H9 (cell line): ENCODE measurements at regions not wholly inside any gene's neighbourhood (a gene's known extent, or its start where the extent isn't known, plus 50 kb on each side); places are given as distances from the start of the nearest gene placed in this dataset.

ENCODE experiments used
- DNase-seq: peaks from one replicate; pipeline ENCODE4 v3.0.0-alpha.2; 2017
- H2AFZ ChIP-seq: one replicate; pipeline ENCODE4 v1.6.1; 2013; ENCODE audit warnings: mild to moderate bottlenecking, low read length, control low read depth, moderate library complexity
- H2AK5ac ChIP-seq: 2 replicates; pipeline ENCODE4 v1.6.1; 2013; ENCODE audit warnings: low read length, control low read depth, mixed read lengths; ENCODE audit not compliant: insufficient read length
- H2BK120ac ChIP-seq: one replicate; pipeline ENCODE4 v1.6.1; 2013; ENCODE audit warnings: low read depth, mild to moderate bottlenecking, low read length, control low read depth, inconsistent platforms; ENCODE audit not compliant: poor library complexity, severe bottlenecking
- H2BK12ac ChIP-seq: 2 replicates; pipeline ENCODE4 v1.6.1; 2013; ENCODE audit warnings: low read length, control low read depth, mixed read lengths, low read depth; ENCODE audit not compliant: insufficient read length
- H2BK15ac ChIP-seq: 2 replicates; pipeline ENCODE4 v1.6.1; 2013; ENCODE audit warnings: low read depth, low read length, control low read depth
- H2BK20ac ChIP-seq: one replicate; pipeline ENCODE4 v1.6.1; 2013; ENCODE audit warnings: low read depth, mild to moderate bottlenecking, low read length, control low read depth, inconsistent platforms; ENCODE audit not compliant: poor library complexity, severe bottlenecking
- H2BK5ac ChIP-seq: 2 replicates; pipeline ENCODE4 v1.6.1; 2013; ENCODE audit warnings: low read length, control low read depth, mixed read lengths; ENCODE audit not compliant: insufficient read length
- H3K14ac ChIP-seq: 2 replicates; pipeline ENCODE4 v1.6.1; 2013; ENCODE audit warnings: low read length, control low read depth; ENCODE audit not compliant: insufficient read depth
- H3K18ac ChIP-seq: 2 replicates; pipeline ENCODE4 v1.6.1; 2013; ENCODE audit warnings: low read depth, mild to moderate bottlenecking, mixed read lengths, low read length, control low read depth; ENCODE audit not compliant: insufficient read length
- H3K23ac ChIP-seq: 2 replicates; pipeline ENCODE4 v1.6.1; 2013; ENCODE audit warnings: low read length, control low read depth, mixed read lengths, low read depth; ENCODE audit not compliant: insufficient read length
- H3K23me2 ChIP-seq: 2 replicates; pipeline ENCODE4 v1.6.1; 2013; ENCODE audit warnings: low read depth, mild to moderate bottlenecking, mixed read lengths, low read length, control low read depth; ENCODE audit not compliant: insufficient read length, poor library complexity, severe bottlenecking
- H3K27ac ChIP-seq: 2 replicates; pipeline ENCODE4 v1.5.1; 2013; ENCODE audit warnings: low read length, control low read depth, mixed read lengths, low read depth; ENCODE audit not compliant: insufficient read length
- H3K27me3 ChIP-seq: 2 replicates; pipeline ENCODE4 v1.6.1; 2013; ENCODE audit warnings: low read length, control low read depth, inconsistent platforms; ENCODE audit not compliant: insufficient read depth
- H3K4ac ChIP-seq: 2 replicates; pipeline ENCODE4 v1.6.1; 2013; ENCODE audit warnings: low read depth, mild to moderate bottlenecking, control low read depth, inconsistent platforms, low read length, moderate library complexity
- H3K4me1 ChIP-seq: 2 replicates; pipeline ENCODE4 v1.6.1; 2013; ENCODE audit warnings: low read length, control low read depth, inconsistent platforms; ENCODE audit not compliant: insufficient read depth
- H3K4me2 ChIP-seq: 2 replicates; pipeline ENCODE4 v1.6.1; 2013; ENCODE audit warnings: low read length, control low read depth, mixed read lengths; ENCODE audit not compliant: insufficient read length, insufficient read depth
- H3K56ac ChIP-seq: 2 replicates; pipeline ENCODE4 v1.6.1; 2013; ENCODE audit warnings: low read depth, mild to moderate bottlenecking, mixed read lengths, low read length, control low read depth; ENCODE audit not compliant: insufficient read length
- H3K79me1 ChIP-seq: 2 replicates; pipeline ENCODE4 v1.6.1; 2013; ENCODE audit warnings: low read depth, mild to moderate bottlenecking, moderate library complexity, low read length, control low read depth, inconsistent platforms; ENCODE audit not compliant: insufficient read depth, poor library complexity, severe bottlenecking
- H3K79me2 ChIP-seq: 2 replicates; pipeline ENCODE4 v1.6.1; 2013; ENCODE audit warnings: low read length, control low read depth, inconsistent platforms; ENCODE audit not compliant: insufficient read depth
- H3K9ac ChIP-seq: 2 replicates; pipeline ENCODE4 v1.6.1; 2013; ENCODE audit warnings: low read length, control low read depth, mixed read lengths; ENCODE audit not compliant: insufficient read length; ENCODE audit errors: extremely low read depth
- H3K9me3 ChIP-seq: one replicate; pipeline ENCODE4 v1.6.1; 2013; ENCODE audit warnings: low read depth, low read length, inconsistent platforms; ENCODE audit not compliant: control insufficient read depth
- H3T11ph ChIP-seq: one replicate; pipeline ENCODE4 v1.6.1; 2013; ENCODE audit warnings: mild to moderate bottlenecking, low read length, control low read depth, inconsistent platforms
- H4K20me1 ChIP-seq: one replicate; pipeline ENCODE4 v1.6.1; 2013; ENCODE audit not compliant: control insufficient read depth, insufficient read length, insufficient read depth
- H4K5ac ChIP-seq: 2 replicates; pipeline ENCODE4 v1.6.1; 2013; ENCODE audit warnings: low read depth, mild to moderate bottlenecking, mixed read lengths, low read length, control low read depth; ENCODE audit not compliant: insufficient read length
- H4K8ac ChIP-seq: replicated peaks from 2 replicates; pipeline ENCODE4 v1.6.1; 2013; ENCODE audit warnings: low read length, control low read depth, mixed read lengths, low read depth; ENCODE audit not compliant: insufficient read length
- H4K91ac ChIP-seq: 2 replicates; pipeline ENCODE4 v1.6.1; 2013; ENCODE audit warnings: low read depth, mild to moderate bottlenecking, moderate library complexity, mixed read lengths, low read length, control low read depth; ENCODE audit not compliant: insufficient read length
- H3K27ac Mint-ChIP-seq, 3 experiments: 2 replicates in 2 of 3; 3 replicates in 1 of 3; pipeline ENCODE4 v1.8.0; 2020 to 2021; ENCODE audit warnings: mixed read lengths in 3 of 3, mild to moderate bottlenecking in 1 of 3, moderate library complexity in 1 of 3
- H3K27me3 Mint-ChIP-seq: 2 replicates; pipeline ENCODE4 v1.8.0; 2021; ENCODE audit warnings: low read depth, mild to moderate bottlenecking, moderate library complexity, mixed read lengths
- H3K36me3 Mint-ChIP-seq, 3 experiments: 2 replicates in 2 of 3; 3 replicates in 1 of 3; pipeline ENCODE4 v1.8.0; 2020 to 2021; ENCODE audit warnings: low read depth in 3 of 3, mixed read lengths in 3 of 3; ENCODE audit not compliant: insufficient read depth in 1 of 3
- H3K4me1 Mint-ChIP-seq, 2 experiments: 2 replicates each; pipeline ENCODE4 v1.8.0; 2020; ENCODE audit warnings: mixed read lengths in 2 of 2
- H3K4me3 Mint-ChIP-seq, 2 experiments: 2 replicates in 1 of 2; 3 replicates in 1 of 2; pipeline ENCODE4 v1.8.0; 2020 to 2021; ENCODE audit warnings: mild to moderate bottlenecking in 2 of 2, mixed read lengths in 2 of 2, moderate library complexity in 1 of 2
- H3K9me3 Mint-ChIP-seq, 2 experiments: 2 replicates in 1 of 2; 3 replicates in 1 of 2; pipeline ENCODE4 v1.8.0; 2020; ENCODE audit warnings: mild to moderate bottlenecking in 2 of 2, mixed read lengths in 2 of 2, moderate library complexity in 1 of 2
- CTCF ChIP-seq: fragments of 200-600 bp; sonication (generic); conservative IDR thresholded peaks from 3 replicates; pipeline ENCODE4 v1.8.0; 2021; ENCODE audit warnings: antibody characterized with exemption, mild to moderate bottlenecking
- WGBS: extraction: QIAGEN DNeasy Blood & Tissue Kit; methylation state at CpG from one replicate; pipeline ENCODE4 v1.1.7; 2013; ENCODE audit warnings: missing lambda C conversion rate, low lambda C conversion rate, mixed read lengths; ENCODE audit not compliant: insufficient read length; ENCODE audit errors: extremely low coverage; 5-methylcytosine and 5-hydroxymethylcytosine counted together

- Histone ChIP-seq H3K18ac (no peak overlapping the region), H3K9me3 (no peaks in the 10 kb centered on the region), H2AK5ac (no peak overlapping the region), H3K4me1 (no peaks in the 10 kb centered on the region), H3K27ac (no peak overlapping the region), H2BK120ac (no peak overlapping the region), H4K8ac (no peak overlapping the region), H3K56ac (no peak overlapping the region), H4K20me1 (no peaks in the 10 kb centered on the region), H2BK20ac (no peak overlapping the region), H3K79me2 (no peaks in the 10 kb centered on the region), H3K23ac (no peak overlapping the region), H3K14ac (no peak overlapping the region), H3K23me2 (no peaks in the 10 kb centered on the region), H3K27me3 (no peaks in the 10 kb centered on the region), H4K91ac (no peak overlapping the region), H3K9ac (no peak overlapping the region), H3T11ph (no peak overlapping the region), H3K4me2 (no peak overlapping the region), H3K79me1 (no peaks in the 10 kb centered on the region), H2AFZ (no peak overlapping the region), H2BK15ac (no peak overlapping the region), H4K5ac (no peak overlapping the region), H2BK5ac (no peak overlapping the region), H3K4ac (no peak overlapping the region), H2BK12ac (no peak overlapping the region)
- peak; percentile 43; the same call in 2 of the 3 replicates for TF ChIP-seq CTCF
- Mint-ChIP-seq H3K9me3 (no peaks in the 10 kb centered on the region; a peak in 1 of 5 replicates), H3K4me1 (no peaks in the 10 kb centered on the region), H3K27me3 (no peaks in the 10 kb centered on the region), H3K27ac (no peak overlapping the region), H3K36me3 (no peaks in the 10 kb centered on the region), H3K4me3 (no peak overlapping the region)
- no CpG with 5 or more reads among the region's 1 CpG for WGBS
- DNase-seq: no peak
Observed at GRCh38 chr14:45610318-45610717, 357.3 kb upstream of the MIS18BP1 start.
